ENCODE measurements at regions not wholly inside any gene's neighbourhood (a gene's known extent, or its start where the extent isn't known, plus 50 kb on each side); places are given as distances from the start of the nearest gene placed in this dataset.
"Not testable (repeated sequence)": the region's sequence is repeated elsewhere in the genome, so short reads cannot be mapped to it uniquely, and the experiment has no call there.

- no peak for DNase-seq
- H3K4me3 ChIP-seq (ENCODE audit: low read length) = no peak overlapping the region
- no peak overlapping the region for H3K4me3 Mint-ChIP-seq
- no peaks in the 10 kb centered on the region for H3K4me1 ChIP-seq (ENCODE audit: control insufficient read depth in 2 of 2, insufficient read depth in 2 of 2, low read length in 2 of 2)
- no peak for ATAC-seq
- ChIA-PET CTCF (no interaction called here), POLR2A (no interaction called here)
- H3K27me3 Mint-ChIP-seq = peaks cover 0 to 18% (median 15%) of the 10 kb centered on the region in 5 donors
- intact Hi-C loops (cut with micrococcal nuclease) = no loop called here
- no peaks in the 10 kb centered on the region for H3K4me1 Mint-ChIP-seq
- no peak overlapping the region for H3K27ac Mint-ChIP-seq
- H3K36me3 Mint-ChIP-seq = no peaks in the 10 kb centered on the region
- H3K9me3 Mint-ChIP-seq = peaks cover 0 to 22% (median 5%) of the 10 kb centered on the region in 11 donors
- no peaks in the 10 kb centered on the region for H3K27me3 ChIP-seq (ENCODE audit: control insufficient read depth in 2 of 2, insufficient read depth in 2 of 2, low read length in 2 of 2)
- no peaks in the 10 kb centered on the region for H3K36me3 ChIP-seq (ENCODE audit: control insufficient read depth in 2 of 3, insufficient read depth in 3 of 3, low read length in 3 of 3)
- no peak overlapping the region for H3K27ac ChIP-seq (ENCODE audit: low read depth, low read length)
- no peaks in the 10 kb centered on the region for H3K9me3 ChIP-seq (ENCODE audit: control insufficient read depth in 2 of 3, low read length in 3 of 3)
These were observed 549.4 kb downstream of the GPAM start for GRCh38 chr10:111634191-111634590.

- Mint-ChIP-seq H3K27ac (no peak overlapping the region), H3K9me3 (peaks cover 8 to 39% (median 15%) of the 10 kb centered on the region in 11 donors), H3K4me3 (no peak overlapping the region), H3K4me1 (no peaks in the 10 kb centered on the region), H3K27me3 (peaks cover 0 to 8% (median 0%) of the 10 kb centered on the region in 5 donors), H3K36me3 (peaks cover 0 to 13% (median 4%) of the 10 kb centered on the region in 5 donors)
- intact Hi-C loops (cut with micrococcal nuclease) = no loop called here
- no peak for DNase-seq
- H3K4me1 ChIP-seq (ENCODE audit: control insufficient read depth in 2 of 2, insufficient read depth in 2 of 2, low read length in 2 of 2) = no peaks in the 10 kb centered on the region
- H3K9me3 ChIP-seq (ENCODE audit: control insufficient read depth in 2 of 3, low read length in 3 of 3) = peaks cover 0 to 6% (median 0%) of the 10 kb centered on the region in 3 experiments
- H3K27me3 ChIP-seq (ENCODE audit: control insufficient read depth in 2 of 2, insufficient read depth in 2 of 2, low read length in 2 of 2) = no peaks in the 10 kb centered on the region
- no peak overlapping the region for H3K4me3 ChIP-seq (ENCODE audit: low read length)
- ChIA-PET CTCF (no interaction called here), POLR2A (no interaction called here)
- no peak for ATAC-seq
- H3K27ac ChIP-seq (ENCODE audit: low read depth, low read length) = no peak overlapping the region
- H3K36me3 ChIP-seq (ENCODE audit: control insufficient read depth in 2 of 3, insufficient read depth in 3 of 3, low read length in 3 of 3) = no peaks in the 10 kb centered on the region
These were observed 537.5 kb downstream of the GPAM start for GRCh38 chr10:111646021-111646420.

- Histone ChIP-seq H3K4me1 (ENCODE audit: control insufficient read depth in 2 of 2, insufficient read depth in 2 of 2, low read length in 2 of 2) (no peaks in the 10 kb centered on the region), H3K9me3 (ENCODE audit: control insufficient read depth in 2 of 3, low read length in 3 of 3) (peaks cover 0 to 6% (median 0%) of the 10 kb centered on the region in 3 experiments), H3K27me3 (ENCODE audit: control insufficient read depth in 2 of 2, insufficient read depth in 2 of 2, low read length in 2 of 2) (no peaks in the 10 kb centered on the region), H3K27ac (ENCODE audit: low read depth, low read length) (no peak overlapping the region), H3K36me3 (ENCODE audit: control insufficient read depth in 2 of 3, insufficient read depth in 3 of 3, low read length in 3 of 3) (no peaks in the 10 kb centered on the region), H3K4me3 (ENCODE audit: low read length) (no peak overlapping the region)
- Mint-ChIP-seq H3K36me3 (peaks cover 0 to 13% (median 4%) of the 10 kb centered on the region in 5 donors), H3K4me1 (no peaks in the 10 kb centered on the region), H3K9me3 (peaks cover 8 to 52% (median 21%) of the 10 kb centered on the region in 11 donors), H3K4me3 (no peak overlapping the region), H3K27me3 (peaks cover 0 to 12% (median 8%) of the 10 kb centered on the region in 5 donors), H3K27ac (no peak overlapping the region)
- intact Hi-C loops (cut with micrococcal nuclease) = no loop called here
- DNase-seq = no peak
- CTCF ChIA-PET = no interaction called here
- ATAC-seq = no peak
- POLR2A ChIA-PET = no interaction called here
These were observed 535.5 kb downstream of the GPAM start for GRCh38 chr10:111648046-111648445.

- H3K27me3 ChIP-seq (ENCODE audit: control insufficient read depth in 2 of 2, insufficient read depth in 2 of 2, low read length in 2 of 2); CTCF ChIA-PET; H3K4me3 ChIP-seq (ENCODE audit: low read length); DNase-seq; H3K27ac ChIP-seq (ENCODE audit: low read depth, low read length); H3K4me1 ChIP-seq (ENCODE audit: control insufficient read depth in 2 of 2, insufficient read depth in 2 of 2, low read length in 2 of 2); H3K27ac Mint-ChIP-seq; H3K36me3 ChIP-seq (ENCODE audit: control insufficient read depth in 2 of 3, insufficient read depth in 3 of 3, low read length in 3 of 3); H3K9me3 ChIP-seq (ENCODE audit: control insufficient read depth in 2 of 3, low read length in 3 of 3); ATAC-seq; intact Hi-C loops (cut with micrococcal nuclease); H3K4me1 Mint-ChIP-seq; H3K4me3 Mint-ChIP-seq; POLR2A ChIA-PET: not testable (repeated sequence)
- Mint-ChIP-seq H3K36me3 (peaks cover 0 to 13% (median 4%) of the 10 kb centered on the region in 5 donors), H3K9me3 (peaks cover 8 to 52% (median 20%) of the 10 kb centered on the region in 11 donors), H3K27me3 (peaks cover 0 to 12% (median 8%) of the 10 kb centered on the region in 5 donors)
These were observed 534.5 kb downstream of the GPAM start for GRCh38 chr10:111649080-111649479.

- H3K27ac Mint-ChIP-seq = no peak overlapping the region
- POLR2A ChIA-PET = no interaction called here
- intact Hi-C loops (cut with micrococcal nuclease) = no loop called here
These were observed 533.5 kb downstream of the GPAM start for GRCh38 chr10:111650088-111650487.

GRCh38 chr10:111656066-111656465 lies 527.5 kb downstream of the GPAM start:
- ATAC-seq = no peak
- Histone ChIP-seq H3K27ac (ENCODE audit: low read depth, low read length) (no peak overlapping the region), H3K36me3 (ENCODE audit: control insufficient read depth in 2 of 3, insufficient read depth in 3 of 3, low read length in 3 of 3) (no peaks in the 10 kb centered on the region), H3K27me3 (ENCODE audit: control insufficient read depth in 2 of 2, insufficient read depth in 2 of 2, low read length in 2 of 2) (no peaks in the 10 kb centered on the region), H3K4me3 (ENCODE audit: low read length) (no peak overlapping the region), H3K9me3 (ENCODE audit: control insufficient read depth in 2 of 3, low read length in 3 of 3) (no peaks in the 10 kb centered on the region), H3K4me1 (ENCODE audit: control insufficient read depth in 2 of 2, insufficient read depth in 2 of 2, low read length in 2 of 2) (no peaks in the 10 kb centered on the region)
- Mint-ChIP-seq H3K36me3 (no peaks in the 10 kb centered on the region), H3K4me1 (no peaks in the 10 kb centered on the region), H3K27me3 (peaks cover 0 to 8% (median 4%) of the 10 kb centered on the region in 5 donors), H3K4me3 (no peak overlapping the region), H3K27ac (no peak overlapping the region), H3K9me3 (peaks cover 0 to 15% (median 6%) of the 10 kb centered on the region in 11 donors)
- intact Hi-C loops (cut with micrococcal nuclease) = no loop called here
- POLR2A ChIA-PET = no interaction called here
- CTCF ChIA-PET = no interaction called here
- no peak for DNase-seq

More at GRCh38 chr10:111650088-111650487, 533.5 kb downstream of the GPAM start:
- H3K9me3 ChIP-seq (ENCODE audit: control insufficient read depth in 2 of 3, low read length in 3 of 3) = peaks cover 0 to 6% (median 0%) of the 10 kb centered on the region in 3 experiments
- Mint-ChIP-seq H3K36me3 (peaks cover 0 to 13% (median 4%) of the 10 kb centered on the region in 5 donors), H3K4me1 (no peaks in the 10 kb centered on the region), H3K9me3 (peaks cover 8 to 52% (median 20%) of the 10 kb centered on the region in 11 donors), H3K4me3 (no peak overlapping the region), H3K27me3 (peaks cover 0 to 12% (median 8%) of the 10 kb centered on the region in 5 donors)
- no peak overlapping the region for H3K4me3 ChIP-seq (ENCODE audit: low read length)
- CTCF ChIA-PET = no interaction called here
- H3K27ac ChIP-seq (ENCODE audit: low read depth, low read length) = no peak overlapping the region
- H3K27me3 ChIP-seq (ENCODE audit: control insufficient read depth in 2 of 2, insufficient read depth in 2 of 2, low read length in 2 of 2) = no peaks in the 10 kb centered on the region
- no peaks in the 10 kb centered on the region for H3K4me1 ChIP-seq (ENCODE audit: control insufficient read depth in 2 of 2, insufficient read depth in 2 of 2, low read length in 2 of 2)
- H3K36me3 ChIP-seq (ENCODE audit: control insufficient read depth in 2 of 3, insufficient read depth in 3 of 3, low read length in 3 of 3) = no peaks in the 10 kb centered on the region
- no peak for DNase-seq
- ATAC-seq = no peak

- no peaks in the 10 kb centered on the region for H3K36me3 ChIP-seq (ENCODE audit: control insufficient read depth in 2 of 3, insufficient read depth in 3 of 3, low read length in 3 of 3)
- H3K9me3 ChIP-seq (ENCODE audit: control insufficient read depth in 2 of 3, low read length in 3 of 3) = no peaks in the 10 kb centered on the region
- DNase-seq (no peak), ATAC-seq (no peak)
- no peak overlapping the region for H3K27ac Mint-ChIP-seq
- CTCF ChIA-PET = no interaction called here
- H3K4me1 Mint-ChIP-seq = no peaks in the 10 kb centered on the region
- H3K4me3 Mint-ChIP-seq = no peak overlapping the region
- H3K27me3 ChIP-seq (ENCODE audit: control insufficient read depth in 2 of 2, insufficient read depth in 2 of 2, low read length in 2 of 2) = no peaks in the 10 kb centered on the region
- H3K9me3 Mint-ChIP-seq = peaks cover 0 to 6% (median 0%) of the 10 kb centered on the region in 11 donors
- intact Hi-C loops (cut with micrococcal nuclease) = no loop called here
- H3K36me3 Mint-ChIP-seq = no peaks in the 10 kb centered on the region
- H3K27me3 Mint-ChIP-seq = peaks cover 0 to 1% (median 0%) of the 10 kb centered on the region in 5 donors
- POLR2A ChIA-PET = no interaction called here
- H3K27ac ChIP-seq (ENCODE audit: low read depth, low read length) = no peak overlapping the region
- H3K4me3 ChIP-seq (ENCODE audit: low read length) = no peak overlapping the region
- H3K4me1 ChIP-seq (ENCODE audit: control insufficient read depth in 2 of 2, insufficient read depth in 2 of 2, low read length in 2 of 2) = no peaks in the 10 kb centered on the region
These were observed 505.8 kb downstream of the GPAM start for GRCh38 chr10:111677759-111678158.

All from naive thymus-derived CD4-positive, alpha-beta T cell (primary cell).